Tibial artery (tissue), 4 donors: ENCODE measurements at regions not wholly inside any gene's neighbourhood (a gene's known extent, or its start where the extent isn't known, plus 50 kb on each side); places are given as distances from the start of the nearest gene placed in this dataset.
A peak's percentile ranks its signal among the peaks of the same experiment; 100 is the strongest.

ENCODE experiments used
- DNase-seq, 2 donors: peaks; one replicate each; pipeline ENCODE4 v3.0.0-alpha.2; 2019
- H3K27ac ChIP-seq, 2 donors: fragments of 200-600 bp; sonication (generic) in 1 of 2; 1 replicate in 1 of 2; 2 replicates in 1 of 2; pipeline ENCODE4 v1.5.1; 2018 to 2019; ENCODE audit warnings: mild to moderate bottlenecking in 1 of 2
- H3K27me3 ChIP-seq, 2 donors: fragments of 200-600 bp; sonication (generic) in 1 of 2; one replicate each; pipeline versions ENCODE4 v1.5.1 to v1.6.0; 2016 to 2019
- H3K36me3 ChIP-seq, 3 donors: fragments of 200-600 bp; sonication (generic) in 2 of 3; one replicate each; pipeline ENCODE4 v1.5.1; 2016 to 2019; ENCODE audit warnings: mild to moderate bottlenecking in 2 of 3
- H3K4me1 ChIP-seq, 4 donors: fragments of 200-600 bp; sonication (generic) in 2 of 4; 1 replicate in 3 of 4; 2 replicates in 1 of 4; pipeline ENCODE4 v1.5.1; 2016 to 2019
- H3K4me3 ChIP-seq, 2 donors: fragments of 200-600 bp; sonication (generic) in 1 of 2; 1 replicate in 1 of 2; 2 replicates in 1 of 2; pipeline ENCODE4 v1.5.1; 2018 to 2019; ENCODE audit warnings: mild to moderate bottlenecking in 2 of 2
- H3K9me3 ChIP-seq, 3 donors: fragments of 200-600 bp; sonication (generic) in 1 of 3; one replicate each; pipeline ENCODE4 v1.5.1; 2016 to 2019
- intact Hi-C: fragments of 100-400 bp; cut with DNase I; formaldehyde crosslinking; loops from one replicate; pipeline ENCODE4 v1.15.0; 2023; ENCODE audit warnings: low total_unique reads
- TF ChIP-seq, protein P1 (sequence below), 2 experiments: fragments of 200-600 bp in 1 of 2; fragments of 450-650 bp in 1 of 2; IDR thresholded peaks; one replicate each; pipeline ENCODE4 v1.5.1; 2017 to 2019; ENCODE audit warnings: antibody characterized with exemption in 2 of 2, mild to moderate bottlenecking in 1 of 2, moderate library complexity in 1 of 2

DNA sequence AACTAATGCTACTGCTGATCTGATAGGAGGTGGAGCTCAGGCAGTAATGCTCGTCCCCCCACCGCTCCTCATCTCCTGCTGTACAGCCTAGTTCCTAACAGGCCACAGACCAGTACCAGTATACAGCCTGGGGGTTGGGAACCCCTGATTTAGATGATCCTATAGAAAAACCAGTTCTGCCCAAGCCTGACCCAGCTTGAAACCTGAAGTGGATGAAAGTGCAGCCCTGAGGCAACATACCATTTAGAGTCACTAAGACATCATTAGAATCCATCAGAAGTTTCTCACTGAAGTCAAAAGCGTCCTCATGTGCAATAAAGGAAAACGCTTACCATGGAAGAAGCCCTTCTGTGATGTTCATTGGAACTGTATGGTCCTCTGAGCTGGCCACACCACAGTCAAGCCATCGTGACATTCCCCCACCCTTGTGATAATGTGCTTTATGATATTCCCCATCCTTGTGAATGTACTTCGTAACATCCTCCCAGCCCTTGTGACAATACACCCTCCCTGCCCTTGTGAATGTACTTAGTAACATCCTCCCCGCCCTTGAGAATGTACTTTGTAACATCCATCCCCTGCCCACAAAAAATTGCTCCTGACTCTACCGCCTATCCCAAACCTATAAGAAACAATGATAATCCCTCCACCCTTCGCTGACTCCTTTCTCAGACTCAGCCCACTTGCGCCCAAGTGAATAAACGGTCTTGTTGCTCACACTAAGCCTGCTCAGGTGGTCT, 65.9 kb upstream of the HECTD2 start:
- Histone ChIP-seq H3K4me1 (peaks cover 0 to 10% (median 4%) of the 10 kb centered on the region in 4 donors), H3K9me3 (no peaks in the 10 kb centered on the region), H3K4me3 (no peak overlapping the region), H3K27me3 (no peaks in the 10 kb centered on the region), H3K27ac (no peak overlapping the region), H3K36me3 (no peaks in the 10 kb centered on the region)
- DNase-seq, result no peak
- TF ChIP-seq, protein P1, sequence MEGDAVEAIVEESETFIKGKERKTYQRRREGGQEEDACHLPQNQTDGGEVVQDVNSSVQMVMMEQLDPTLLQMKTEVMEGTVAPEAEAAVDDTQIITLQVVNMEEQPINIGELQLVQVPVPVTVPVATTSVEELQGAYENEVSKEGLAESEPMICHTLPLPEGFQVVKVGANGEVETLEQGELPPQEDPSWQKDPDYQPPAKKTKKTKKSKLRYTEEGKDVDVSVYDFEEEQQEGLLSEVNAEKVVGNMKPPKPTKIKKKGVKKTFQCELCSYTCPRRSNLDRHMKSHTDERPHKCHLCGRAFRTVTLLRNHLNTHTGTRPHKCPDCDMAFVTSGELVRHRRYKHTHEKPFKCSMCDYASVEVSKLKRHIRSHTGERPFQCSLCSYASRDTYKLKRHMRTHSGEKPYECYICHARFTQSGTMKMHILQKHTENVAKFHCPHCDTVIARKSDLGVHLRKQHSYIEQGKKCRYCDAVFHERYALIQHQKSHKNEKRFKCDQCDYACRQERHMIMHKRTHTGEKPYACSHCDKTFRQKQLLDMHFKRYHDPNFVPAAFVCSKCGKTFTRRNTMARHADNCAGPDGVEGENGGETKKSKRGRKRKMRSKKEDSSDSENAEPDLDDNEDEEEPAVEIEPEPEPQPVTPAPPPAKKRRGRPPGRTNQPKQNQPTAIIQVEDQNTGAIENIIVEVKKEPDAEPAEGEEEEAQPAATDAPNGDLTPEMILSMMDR (IDR thresholded peaks at IDR 0.05), result no peak
- intact Hi-C loops, result no loop called here

- intact Hi-C loops, result no loop called here
- H3K4me3 ChIP-seq, result no peak overlapping the region
- H3K9me3 ChIP-seq, result no peaks in the 10 kb centered on the region
- H3K27me3 ChIP-seq, result no peaks in the 10 kb centered on the region
- no peaks in the 10 kb centered on the region for H3K36me3 ChIP-seq
- DNase-seq, result no peak
- peaks cover 0 to 25% (median 17%) of the 10 kb centered on the region in 4 donors for H3K4me1 ChIP-seq
- TF ChIP-seq, protein P1 (IDR thresholded peaks at IDR 0.05), result no peak
- no peak overlapping the region for H3K27ac ChIP-seq
These were observed 64.4 kb upstream of the HECTD2 start for GRCh38 chr10:91345716-91346115.

- peaks cover 0 to 37% (median 26%) of the 10 kb centered on the region in 4 donors for H3K4me1 ChIP-seq
- no peak overlapping the region for H3K4me3 ChIP-seq
- intact Hi-C loops, result no loop called here
- H3K36me3 ChIP-seq, result no peaks in the 10 kb centered on the region
- no peak overlapping the region for H3K27ac ChIP-seq
- H3K27me3 ChIP-seq, result no peaks in the 10 kb centered on the region
- DNase-seq, result no peak
- no peaks in the 10 kb centered on the region for H3K9me3 ChIP-seq
- TF ChIP-seq, protein P1 (IDR thresholded peaks at IDR 0.05), result no peak
These were observed 62.6 kb upstream of the HECTD2 start for GRCh38 chr10:91347529-91347928.

GRCh38 chr10:91349381-91349780, 60.8 kb upstream of the HECTD2 start:
- intact Hi-C loops, result no loop called here
- TF ChIP-seq, protein P1 (IDR thresholded peaks at IDR 0.05), result no peak
- Histone ChIP-seq H3K4me1 (peaks cover 0 to 37% (median 26%) of the 10 kb centered on the region in 4 donors), H3K4me3 (no peak overlapping the region), H3K27me3 (no peaks in the 10 kb centered on the region), H3K36me3 (no peaks in the 10 kb centered on the region), H3K9me3 (no peaks in the 10 kb centered on the region), H3K27ac (peak overlapping the region; percentile 76 to 82)
- peak; percentile 56 to 89 for DNase-seq

DNA sequence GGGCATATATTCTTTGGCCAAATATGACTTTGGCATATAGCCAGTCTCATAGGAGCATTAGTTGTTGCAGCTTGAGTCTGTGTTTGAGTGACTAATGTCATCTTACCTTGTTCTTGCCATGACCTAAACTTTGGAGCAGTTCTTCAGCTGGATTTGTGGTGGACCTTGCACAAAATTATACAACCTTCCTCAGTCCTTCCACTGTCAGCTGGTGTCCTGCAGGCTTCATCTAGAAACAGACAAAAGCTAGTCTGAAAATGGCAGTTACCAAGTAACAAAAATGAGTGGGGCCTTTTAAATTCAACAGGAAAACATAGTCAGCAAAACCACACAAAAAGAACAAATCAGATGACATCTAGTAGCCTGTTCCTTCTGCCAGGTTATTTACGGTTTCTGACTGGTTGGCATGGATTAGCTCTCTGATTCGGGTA, 59.5 kb upstream of the HECTD2 start:
- TF ChIP-seq, protein P1 (IDR thresholded peaks at IDR 0.05), result no peak

More for the DNA sequence above, 59.5 kb upstream of the HECTD2 start:
- Histone ChIP-seq H3K4me3 (no peak overlapping the region), H3K27ac (peak overlapping the region; percentile 76 to 82), H3K27me3 (no peaks in the 10 kb centered on the region), H3K9me3 (no peaks in the 10 kb centered on the region), H3K4me1 (peaks cover 0 to 37% (median 26%) of the 10 kb centered on the region in 4 donors), H3K36me3 (no peaks in the 10 kb centered on the region)
- no peak for DNase-seq
- intact Hi-C loops, result no loop called here
